GM13977 (cell line): ENCODE measurements at regions not wholly inside any gene's neighbourhood (a gene's known extent, or its start where the extent isn't known, plus 50 kb on each side); places are given as distances from the start of the nearest gene placed in this dataset.
"Not testable (repeated sequence)": the region's sequence is repeated elsewhere in the genome, so short reads cannot be mapped to it uniquely, and the experiment has no call there.

Experiments
- DNase-seq: peaks from one replicate; pipeline ENCODE4 v3.0.0; 2012; ENCODE audit warnings: low spot score
- CTCF ChIP-seq: IDR thresholded peaks from 2 replicates; pipeline ENCODE4 v1.5.1; 2012; ENCODE audit warnings: mild to moderate bottlenecking, control low read depth; ENCODE audit not compliant: insufficient read depth; ENCODE audit errors: extremely low read depth, missing control alignments
- in situ Hi-C: fragments of 300-500 bp; cut with MboI; formaldehyde crosslinking; loops from one replicate; pipeline ENCODE4 v1.12.0; 2022; ENCODE audit warnings: low sequenced_read_pairs, low pct_unique_long_range_greater_than_20kb, mixed read lengths, inconsistent platforms; ENCODE audit not compliant: unreplicated experiment

GRCh38 chr2:107570876-107571275, 255.8 kb upstream of the RGPD4 start:
- DNase-seq: no peak
- no peak for TF ChIP-seq CTCF
- in situ Hi-C loops: no loop called here

GRCh38 chr2:107572890-107573289, 253.8 kb upstream of the RGPD4 start:
- in situ Hi-C loops, DNase-seq: not testable (repeated sequence)

- in situ Hi-C loops: no loop called here
- TF ChIP-seq CTCF: no peak
- DNase-seq: no peak
These were observed 249.7 kb upstream of the RGPD4 start for GRCh38 chr2:107576991-107577390.

GRCh38 chr2:107582487-107582886, 244.2 kb upstream of the RGPD4 start:
- no peak for TF ChIP-seq CTCF
- in situ Hi-C loops: no loop called here
- no peak for DNase-seq

- in situ Hi-C loops: no loop called here
- no peak for DNase-seq
- no peak for TF ChIP-seq CTCF
These were observed 242.1 kb upstream of the RGPD4 start for GRCh38 chr2:107584577-107584976.

- in situ Hi-C loops: no loop called here
- no peak for TF ChIP-seq CTCF
- no peak for DNase-seq
These were observed 240.8 kb upstream of the RGPD4 start for GRCh38 chr2:107585851-107586250.

- no peak for DNase-seq
- TF ChIP-seq CTCF: no peak
- in situ Hi-C loops: no loop called here
These were observed 238.5 kb upstream of the RGPD4 start for GRCh38 chr2:107588181-107588580.
